ENCODE measurements at regions not wholly inside any gene's neighbourhood (a gene's known extent, or its start where the extent isn't known, plus 50 kb on each side); places are given as distances from the start of the nearest gene placed in this dataset.

- TF ChIP-seq ZNF274 (IDR thresholded peaks at IDR 0.05; ENCODE audit: low read depth, low read length) = no peak
- TF ChIP-seq YY1 (IDR thresholded peaks at IDR 0.05; ENCODE audit: insufficient read depth, insufficient read length) = no peak
- no peak for TF ChIP-seq SUZ12 (IDR thresholded peaks at IDR 0.05; ENCODE audit: extremely low read depth, insufficient read depth, insufficient read length)
Observed at GRCh38 chr3:84073664-84074063, 885.1 kb upstream of the CADM2 start.
